HepG2 (cell line): ENCODE measurements at regions not wholly inside any gene's neighbourhood (a gene's known extent, or its start where the extent isn't known, plus 50 kb on each side); places are given as distances from the start of the nearest gene placed in this dataset.

ENCODE experiments used
- ATAC-seq: fragments of 200-7000 bp; cut with Tn5 transposase; 3 replicates; pipeline ENCODE4 v1.9.1; 2020; ENCODE audit warnings: mild to moderate bottlenecking, moderate library complexity
- BruUV-seq: library from RNA; stranded (reverse); fragments of 400-500 nt; replicated peaks from 2 replicates; lab custom pipeline; 2021; lab: Mats Ljungman, UMichigan
- CTCF ChIA-PET: fragments of 300-600 bp; formaldehyde crosslinking; extraction: SDS; loops from one replicate; lab custom pipeline; 2021; ENCODE audit warnings: low total read pairs, inconsistent platforms, low intra/inter-chr PET ratio; lab: Yijun Ruan, JAX
- POLR2A ChIA-PET: fragments of 350-600 bp; sonication (Branson Sonifier 250); formaldehyde crosslinking; loops from one replicate; lab custom pipeline; 2020; ENCODE audit warnings: antibody characterized with exemption, inconsistent platforms; lab: Yijun Ruan, JAX
- DNase-seq: peaks from one replicate; pipeline ENCODE4 v3.0.0-alpha.2; 2015; ENCODE audit warnings: low spot score
- FAIRE-seq: peaks from 3 replicates; lab custom pipeline; 2011; peaks lifted over from hg19 to GRCh38; lab: Jason Lieb, UNC
- H2AFZ ChIP-seq: one replicate; pipeline ENCODE4 v1.6.1; 2011; ENCODE audit warnings: low read length, inconsistent platforms
- H3K27ac ChIP-seq: fragments of 300-600 bp; 3 replicates; pipeline ENCODE4 v1.8.0; 2011; ENCODE audit warnings: mixed run types, mild to moderate bottlenecking, mixed read lengths, low read length, inconsistent platforms; ENCODE audit not compliant: insufficient read depth; ENCODE audit errors: extremely low read length
- H3K27me3 ChIP-seq, 2 experiments: fragments of 200-600 bp in 1 of 2; 2 replicates in 1 of 2; 3 replicates in 1 of 2; pipeline versions ENCODE4 v1.6.0 to v1.8.0; 2011; ENCODE audit warnings: low read length in 2 of 2, mild to moderate bottlenecking in 2 of 2, moderate library complexity in 2 of 2, inconsistent platforms in 1 of 2; ENCODE audit not compliant: insufficient read depth in 2 of 2, control insufficient read depth in 1 of 2
- H3K36me3 ChIP-seq, 2 experiments: fragments of 200-600 bp in 1 of 2; replicated peaks in 1 of 2; 2 replicates in 1 of 2; 3 replicates in 1 of 2; pipeline versions ENCODE4 v1.5.1 to v1.8.0; 2011; ENCODE audit warnings: low read length in 2 of 2, inconsistent platforms in 1 of 2; ENCODE audit not compliant: insufficient read depth in 2 of 2, control insufficient read depth in 1 of 2
- H3K4me1 ChIP-seq: 2 replicates; pipeline ENCODE4 v1.5.1; 2012; ENCODE audit warnings: low read length, inconsistent platforms; ENCODE audit not compliant: insufficient read depth
- H3K4me2 ChIP-seq: 2 replicates; pipeline ENCODE4 v1.6.0; 2011; ENCODE audit warnings: low read depth, low read length, inconsistent platforms
- H3K4me3 ChIP-seq, 3 experiments: fragments of 200-600 bp in 1 of 3; sonication (generic), shearing (Covaris generic) in 1 of 3; replicated peaks in 1 of 3; 2 replicates each; pipeline ENCODE4 v1.5.1; 2011 to 2016; ENCODE audit warnings: low read length in 3 of 3, inconsistent platforms in 2 of 3, low read depth in 2 of 3, mild to moderate bottlenecking in 2 of 3, control low read depth in 1 of 3, mixed read lengths in 1 of 3; ENCODE audit not compliant: insufficient read depth in 1 of 3
- H3K79me2 ChIP-seq: one replicate; pipeline ENCODE4 v1.6.1; 2011; ENCODE audit warnings: low read length, inconsistent platforms; ENCODE audit not compliant: insufficient read depth
- H3K9ac ChIP-seq: 2 replicates; pipeline ENCODE4 v1.6.0; 2011; ENCODE audit warnings: mild to moderate bottlenecking, low read depth, low read length, inconsistent platforms; ENCODE audit not compliant: insufficient read depth
- H3K9me3 ChIP-seq: 2 replicates; pipeline ENCODE4 v1.5.1; 2012; ENCODE audit warnings: mild to moderate bottlenecking, low read length
- H4K20me1 ChIP-seq: 2 replicates; pipeline ENCODE4 v1.6.0; 2011; ENCODE audit warnings: inconsistent platforms, mild to moderate bottlenecking, low read length, moderate library complexity; ENCODE audit not compliant: insufficient read depth
- DMAP1 ChIP-seq: IDR thresholded peaks from 2 replicates; pipeline ENCODE4 v1.6.1; 2016
- EED ChIP-seq: sonication (generic); formaldehyde crosslinking; IDR thresholded peaks from 2 replicates; pipeline ENCODE4 v1.5.0; 2020; ENCODE audit warnings: mild to moderate bottlenecking, missing genetic modification reagents
- GTF3A ChIP-seq: sonication (generic); formaldehyde crosslinking; conservative IDR thresholded peaks from 2 replicates; pipeline ENCODE4 v1.4.0; 2020; ENCODE audit warnings: mild to moderate bottlenecking, missing genetic modification reagents
- MNT ChIP-seq: fragments of 450-650 bp; IDR thresholded peaks from 2 replicates; pipeline ENCODE4 v1.6.1; 2016
- MTF2 ChIP-seq: sonication (generic); formaldehyde crosslinking; IDR thresholded peaks from 2 replicates; pipeline ENCODE4 v1.5.0; 2020; ENCODE audit warnings: missing genetic modification reagents, borderline replicate concordance
- TGIF2 ChIP-seq: IDR thresholded peaks from 2 replicates; pipeline ENCODE4 v1.6.1; 2016; ENCODE audit warnings: control low read depth, missing compliant biosample characterization
- ZFP37 ChIP-seq: sonication (generic); formaldehyde crosslinking; IDR thresholded peaks from 2 replicates; pipeline ENCODE4 v1.4.0; 2020; ENCODE audit warnings: missing genetic modification reagents, borderline replicate concordance
- ZFP62 ChIP-seq: sonication (generic); formaldehyde crosslinking; IDR thresholded peaks from 2 replicates; pipeline ENCODE4 v1.4.0; 2020; ENCODE audit warnings: missing genetic modification reagents
- ZFY ChIP-seq: sonication (generic); formaldehyde crosslinking; IDR thresholded peaks from 2 replicates; pipeline ENCODE4 v1.4.0; 2020; ENCODE audit warnings: missing genetic modification reagents
- ZNF333 ChIP-seq: sonication (generic); formaldehyde crosslinking; IDR thresholded peaks from 2 replicates; pipeline ENCODE4 v1.4.0; 2020; ENCODE audit warnings: mild to moderate bottlenecking, missing genetic modification reagents, borderline replicate concordance
- ZNF354B ChIP-seq: sonication (generic); formaldehyde crosslinking; IDR thresholded peaks from 2 replicates; pipeline ENCODE4 v1.8.0; 2022; ENCODE audit warnings: mild to moderate bottlenecking, missing genetic modification reagents
- ZNF44 ChIP-seq: sonication (generic); formaldehyde crosslinking; IDR thresholded peaks from 2 replicates; pipeline ENCODE4 v1.5.1; 2020; ENCODE audit warnings: mild to moderate bottlenecking, missing genetic modification reagents
- ZNF597 ChIP-seq: sonication (generic); formaldehyde crosslinking; IDR thresholded peaks from 2 replicates; pipeline ENCODE4 v1.5.0; 2020; ENCODE audit warnings: missing genetic modification reagents
- ZNF615 ChIP-seq: sonication (generic); formaldehyde crosslinking; IDR thresholded peaks from 2 replicates; pipeline ENCODE4 v1.5.0; 2020; ENCODE audit warnings: mild to moderate bottlenecking, missing genetic modification reagents, borderline replicate concordance
- WGBS: methylation state at CpG from one replicate; pipeline ENCODE4 v1.1.6; 2017; ENCODE audit warnings: low lambda C conversion rate; 5-methylcytosine and 5-hydroxymethylcytosine counted together
- in situ Hi-C: cut with HindIII; loops from 2 replicates; pipeline ENCODE4 v1.10.0; 2017; ENCODE audit warnings: low pct_unique_long_range_greater_than_20kb; ENCODE audit not compliant: extremely low pct_ligation_motif_present
- intact Hi-C: fragments of 100-400 bp; cut with micrococcal nuclease; formaldehyde crosslinking; loops from one replicate; pipeline ENCODE4 v1.10.0; 2022; ENCODE audit not compliant: unreplicated experiment
- TF ChIP-seq, protein P1 (sequence below): sonication (generic); formaldehyde crosslinking; IDR thresholded peaks from 2 replicates; pipeline ENCODE4 v1.5.1; 2020; ENCODE audit warnings: mild to moderate bottlenecking, missing genetic modification reagents, moderate library complexity
- TF ChIP-seq, protein P2 (sequence below): sonication (generic); formaldehyde crosslinking; IDR thresholded peaks from 2 replicates; pipeline ENCODE4 v1.9.0; 2021; ENCODE audit warnings: missing genetic modification reagents, mild to moderate bottlenecking, borderline replicate concordance

GRCh38 chr1:222443566-222443965, 104.3 kb downstream of the HHIPL2 start (continued):
- TF ChIP-seq, protein P1, sequence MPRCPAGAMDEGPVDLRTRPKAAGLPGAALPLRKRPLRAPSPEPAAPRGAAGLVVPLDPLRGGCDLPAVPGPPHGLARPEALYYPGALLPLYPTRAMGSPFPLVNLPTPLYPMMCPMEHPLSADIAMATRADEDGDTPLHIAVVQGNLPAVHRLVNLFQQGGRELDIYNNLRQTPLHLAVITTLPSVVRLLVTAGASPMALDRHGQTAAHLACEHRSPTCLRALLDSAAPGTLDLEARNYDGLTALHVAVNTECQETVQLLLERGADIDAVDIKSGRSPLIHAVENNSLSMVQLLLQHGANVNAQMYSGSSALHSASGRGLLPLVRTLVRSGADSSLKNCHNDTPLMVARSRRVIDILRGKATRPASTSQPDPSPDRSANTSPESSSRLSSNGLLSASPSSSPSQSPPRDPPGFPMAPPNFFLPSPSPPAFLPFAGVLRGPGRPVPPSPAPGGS (CRISPR knock-in tag) = no peak
- TF ChIP-seq ZNF615 = no peak
- TF ChIP-seq, protein P2, sequence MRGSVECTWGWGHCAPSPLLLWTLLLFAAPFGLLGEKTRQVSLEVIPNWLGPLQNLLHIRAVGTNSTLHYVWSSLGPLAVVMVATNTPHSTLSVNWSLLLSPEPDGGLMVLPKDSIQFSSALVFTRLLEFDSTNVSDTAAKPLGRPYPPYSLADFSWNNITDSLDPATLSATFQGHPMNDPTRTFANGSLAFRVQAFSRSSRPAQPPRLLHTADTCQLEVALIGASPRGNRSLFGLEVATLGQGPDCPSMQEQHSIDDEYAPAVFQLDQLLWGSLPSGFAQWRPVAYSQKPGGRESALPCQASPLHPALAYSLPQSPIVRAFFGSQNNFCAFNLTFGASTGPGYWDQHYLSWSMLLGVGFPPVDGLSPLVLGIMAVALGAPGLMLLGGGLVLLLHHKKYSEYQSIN = no peak
- no peak for TF ChIP-seq ZNF333 (CRISPR knock-in tag)
- TF ChIP-seq ZNF354B (CRISPR knock-in tag) = no peak
- TF ChIP-seq GTF3A (CRISPR knock-in tag) = no peak
- TF ChIP-seq MNT = no peak
- TF ChIP-seq ZNF44 (CRISPR knock-in tag) = no peak
- TF ChIP-seq, all 625 proteins: peak for 0

DNA sequence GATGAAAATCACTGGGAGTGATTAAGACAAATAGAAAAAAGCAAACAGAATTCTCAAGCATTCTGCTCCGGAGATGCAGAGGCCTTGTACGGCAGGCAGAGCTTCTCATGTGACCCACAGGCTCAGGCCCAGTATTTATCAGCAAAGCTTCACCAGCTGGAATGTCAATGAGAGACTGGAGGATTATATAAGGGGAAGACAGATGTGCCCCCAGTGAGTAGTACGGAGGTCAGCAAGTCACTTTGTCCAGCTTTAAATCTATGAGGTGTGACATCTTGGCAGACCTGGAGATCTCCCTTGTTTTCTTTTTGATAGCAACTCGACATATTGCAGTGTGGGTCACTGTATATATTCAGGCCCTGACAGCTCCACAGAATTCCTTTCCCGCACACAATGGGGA, 106.8 kb downstream of the HHIPL2 start:
- WGBS = 16% methylated on average over 3 of the region's 5 CpGs
- no TSS peak for BruUV-seq
- in situ Hi-C loops = no loop called here
- TF ChIP-seq EED = no peak
- TF ChIP-seq ZNF597 (CRISPR knock-in tag) = no peak
- no peak for TF ChIP-seq MTF2 (CRISPR knock-in tag)
- TF ChIP-seq ZFP62 (CRISPR knock-in tag) = no peak
- no peak for TF ChIP-seq DMAP1 (CRISPR knock-in tag)
- TF ChIP-seq ZFY (CRISPR knock-in tag) = no peak
- TF ChIP-seq TGIF2 (CRISPR knock-in tag) = no peak
- TF ChIP-seq ZFP37 (CRISPR knock-in tag) = no peak
- TF ChIP-seq, all 625 proteins: peak for 0
- no peak for ATAC-seq
- no peak overlapping the region for H3K4me3 ChIP-seq
- no peak overlapping the region for H3K27ac ChIP-seq
- H2AFZ ChIP-seq = no peak overlapping the region
- POLR2A ChIA-PET = no interaction called here
- no peak overlapping the region for H3K9ac ChIP-seq
- CTCF ChIA-PET = no interaction called here
- H3K36me3 ChIP-seq = no peaks in the 10 kb centered on the region
- no peaks in the 10 kb centered on the region for H3K9me3 ChIP-seq
- H3K79me2 ChIP-seq = no peaks in the 10 kb centered on the region
- peaks cover 0 to 3% of the 10 kb centered on the region in 2 experiments; a peak in 1 of 5 replicates for H3K27me3 ChIP-seq
- FAIRE-seq = no peak
- no peak for DNase-seq
- H3K4me2 ChIP-seq = no peak overlapping the region
- no peaks in the 10 kb centered on the region for H4K20me1 ChIP-seq
- no peaks in the 10 kb centered on the region for H3K4me1 ChIP-seq
- intact Hi-C loops = no loop called here
